GM12873 (cell line): ENCODE measurements at regions not wholly inside any gene's neighbourhood (a gene's known extent, or its start where the extent isn't known, plus 50 kb on each side); places are given as distances from the start of the nearest gene placed in this dataset.

Experiments used
- TF ChIP-seq, protein P1 (sequence below): IDR thresholded peaks from 2 replicates; pipeline ENCODE4 v1.5.1; 2012; ENCODE audit warnings: low read depth, mild to moderate bottlenecking, moderate library complexity, low read length, control low read depth; ENCODE audit not compliant: insufficient read depth; ENCODE audit errors: missing control alignments

- TF ChIP-seq, protein P1, sequence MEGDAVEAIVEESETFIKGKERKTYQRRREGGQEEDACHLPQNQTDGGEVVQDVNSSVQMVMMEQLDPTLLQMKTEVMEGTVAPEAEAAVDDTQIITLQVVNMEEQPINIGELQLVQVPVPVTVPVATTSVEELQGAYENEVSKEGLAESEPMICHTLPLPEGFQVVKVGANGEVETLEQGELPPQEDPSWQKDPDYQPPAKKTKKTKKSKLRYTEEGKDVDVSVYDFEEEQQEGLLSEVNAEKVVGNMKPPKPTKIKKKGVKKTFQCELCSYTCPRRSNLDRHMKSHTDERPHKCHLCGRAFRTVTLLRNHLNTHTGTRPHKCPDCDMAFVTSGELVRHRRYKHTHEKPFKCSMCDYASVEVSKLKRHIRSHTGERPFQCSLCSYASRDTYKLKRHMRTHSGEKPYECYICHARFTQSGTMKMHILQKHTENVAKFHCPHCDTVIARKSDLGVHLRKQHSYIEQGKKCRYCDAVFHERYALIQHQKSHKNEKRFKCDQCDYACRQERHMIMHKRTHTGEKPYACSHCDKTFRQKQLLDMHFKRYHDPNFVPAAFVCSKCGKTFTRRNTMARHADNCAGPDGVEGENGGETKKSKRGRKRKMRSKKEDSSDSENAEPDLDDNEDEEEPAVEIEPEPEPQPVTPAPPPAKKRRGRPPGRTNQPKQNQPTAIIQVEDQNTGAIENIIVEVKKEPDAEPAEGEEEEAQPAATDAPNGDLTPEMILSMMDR: no peak
Observed at GRCh38 chr17:77318491-77319210, 177.9 kb downstream of the SEC14L1 start.

DNA sequence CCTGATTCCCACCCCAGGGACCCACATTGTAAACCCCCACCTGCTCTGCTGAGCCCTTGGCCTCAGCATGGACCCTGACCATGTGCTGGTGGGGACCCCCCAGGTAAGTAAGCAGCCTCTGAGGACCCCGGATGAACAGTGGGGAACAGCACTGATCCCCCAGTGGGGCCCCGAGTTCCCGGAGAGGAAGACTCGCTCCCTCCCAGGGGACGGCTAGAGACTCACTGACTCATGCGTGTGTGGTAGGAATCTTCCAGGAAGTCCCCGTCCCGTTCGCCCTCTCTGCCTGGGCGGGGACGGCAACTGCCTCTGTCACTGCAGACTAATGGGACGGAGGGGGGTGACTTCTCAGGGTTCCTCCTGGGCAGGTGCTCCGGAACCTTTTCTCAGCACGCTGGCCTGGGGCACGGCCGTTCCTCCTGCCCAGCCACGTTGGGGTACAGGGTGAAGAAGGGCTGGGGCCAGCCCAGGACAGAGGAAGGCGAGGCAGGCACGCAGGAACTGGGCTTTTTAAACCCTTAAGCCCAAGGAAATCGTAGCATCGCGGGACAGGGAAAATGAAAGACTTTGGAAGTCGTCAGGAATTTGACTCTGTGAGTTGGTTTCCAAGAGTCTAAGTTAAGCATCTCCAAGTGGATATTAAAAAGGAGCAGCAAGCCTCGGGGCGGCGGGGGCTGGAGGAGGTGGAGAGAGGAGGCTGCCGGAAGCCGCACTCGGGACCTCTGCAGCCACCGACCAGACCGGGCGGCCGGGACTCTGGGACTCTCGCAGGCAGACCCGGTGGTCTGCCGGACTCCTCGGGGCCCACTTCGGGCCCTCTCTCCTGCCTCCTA is 178.7 kb downstream of the SEC14L1 start:
- TF ChIP-seq, protein P1: no peak

DNA sequence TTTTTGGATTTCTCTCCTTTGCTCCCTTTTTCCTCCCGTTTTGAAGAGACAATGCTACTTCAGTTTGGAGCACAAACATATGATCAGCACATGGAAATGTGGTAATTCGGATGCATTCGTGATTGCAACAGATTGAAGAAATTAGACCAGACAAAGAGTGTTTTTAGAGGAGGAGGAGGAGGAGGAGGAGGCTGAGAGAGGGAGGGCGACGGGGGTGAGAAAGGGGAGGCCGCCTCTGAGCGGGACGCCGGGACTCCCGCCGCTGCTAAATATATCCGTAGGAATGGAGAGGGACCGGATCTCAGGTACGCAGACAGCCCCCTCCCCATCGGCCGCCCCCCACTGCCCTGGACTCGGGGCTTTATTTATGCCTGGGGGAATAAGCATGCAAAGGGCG is 179.3 kb downstream of the SEC14L1 start:
- TF ChIP-seq, protein P1: no peak

DNA sequence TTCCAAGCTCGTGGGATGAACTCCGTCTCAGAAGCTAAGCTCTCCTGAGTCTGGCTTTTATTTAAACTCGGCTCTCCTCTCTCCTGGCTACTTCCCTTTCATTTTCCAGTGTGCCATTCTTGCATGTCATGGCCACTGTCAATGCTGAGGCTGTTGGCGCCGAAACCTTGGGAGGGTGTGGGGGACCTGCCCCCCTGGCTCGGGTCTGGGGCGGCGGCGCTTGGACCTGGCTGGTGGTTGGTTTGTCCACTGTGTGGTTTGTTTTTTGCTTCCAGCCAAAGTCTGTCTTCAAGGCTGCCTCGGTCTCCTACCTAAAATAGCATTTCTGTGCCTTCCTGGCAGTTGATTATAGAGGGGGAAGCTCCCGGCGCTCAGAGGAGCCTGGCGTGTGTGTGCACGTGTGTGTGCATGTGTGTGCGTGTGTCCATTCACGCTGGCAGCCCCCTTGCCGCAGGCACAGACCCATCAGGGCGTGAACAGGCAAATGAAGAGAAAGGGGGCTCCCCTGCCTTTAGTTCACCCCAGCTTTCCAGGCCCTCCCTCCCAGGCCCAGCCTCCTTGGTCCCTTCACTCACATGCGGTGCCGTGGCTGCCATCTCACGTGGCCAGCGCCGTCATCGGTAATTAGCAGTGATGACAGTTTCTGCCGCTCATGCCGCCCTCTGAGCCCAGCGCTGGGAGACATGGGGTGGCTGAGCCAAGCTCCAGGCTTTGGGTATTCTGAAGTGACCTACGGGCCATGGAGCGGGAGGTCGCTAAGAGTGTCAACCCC is 179.9 kb downstream of the SEC14L1 start:
- TF ChIP-seq, protein P1: no peak

GRCh38 chr17:77321649-77322513 is 181.1 kb downstream of the SEC14L1 start:
- TF ChIP-seq, protein P1: peak; percentile 13

- TF ChIP-seq, protein P1: no peak
Observed at GRCh38 chr17:77322514-77323412, 182.0 kb downstream of the SEC14L1 start.
